ENCODE measurements at regions not wholly inside any gene's neighbourhood (a gene's known extent, or its start where the extent isn't known, plus 50 kb on each side); places are given as distances from the start of the nearest gene placed in this dataset.

DNA sequence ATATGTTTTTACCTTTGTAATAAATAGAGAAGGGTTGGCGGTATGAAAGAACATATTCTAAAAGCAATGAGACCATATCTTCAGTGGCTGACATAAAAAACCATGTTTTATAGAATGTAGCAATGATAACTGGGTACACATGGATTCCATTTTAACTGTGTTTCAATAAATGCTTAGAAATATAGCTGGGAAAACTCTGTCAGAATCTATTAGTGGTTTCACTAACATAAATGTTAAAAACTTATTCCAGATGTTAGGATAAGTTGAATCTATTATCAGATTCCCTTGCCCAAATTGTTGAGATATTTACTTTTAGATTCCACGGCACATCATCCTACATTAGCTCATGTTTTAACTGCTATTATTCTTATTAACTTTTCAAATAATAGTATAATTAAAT, 772.2 kb upstream of the ALCAM start:
- TF ChIP-seq, protein P1, sequence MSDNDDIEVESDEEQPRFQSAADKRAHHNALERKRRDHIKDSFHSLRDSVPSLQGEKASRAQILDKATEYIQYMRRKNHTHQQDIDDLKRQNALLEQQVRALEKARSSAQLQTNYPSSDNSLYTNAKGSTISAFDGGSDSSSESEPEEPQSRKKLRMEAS (IDR thresholded peaks at IDR 0.05): no peak
- TF ChIP-seq CEBPB (IDR thresholded peaks at IDR 0.05; ENCODE audit: low read depth, low read length) (no peak), POLR2A (IDR thresholded peaks at IDR 0.05; ENCODE audit: control extremely low read depth in 1 of 2, low read depth in 2 of 2, low read length in 2 of 2) (no peak), CBX8 (IDR thresholded peaks at IDR 0.05; ENCODE audit: borderline replicate concordance, low read depth, low read length) (no peak), EP300 (IDR thresholded peaks at IDR 0.05; ENCODE audit: borderline replicate concordance in 1 of 2, low read depth in 2 of 2, low read length in 2 of 2) (no peak), MAFK (IDR thresholded peaks at IDR 0.05; ENCODE audit: low read depth, low read length) (no peak)
